GM06990 (cell line): ENCODE measurements at regions not wholly inside any gene's neighbourhood (a gene's known extent, or its start where the extent isn't known, plus 50 kb on each side); places are given as distances from the start of the nearest gene placed in this dataset.

ENCODE experiments used
- DNase-seq: peaks from one replicate; pipeline ENCODE4 v3.0.0-alpha.2; 2011; ENCODE audit not compliant: insufficient read length; ENCODE audit errors: extremely low read depth
- H3K27me3 ChIP-seq: replicated peaks from 2 replicates; pipeline ENCODE4 v1.6.0; 2011; ENCODE audit warnings: low read length; ENCODE audit not compliant: control insufficient read depth, insufficient read depth
- H3K36me3 ChIP-seq: 2 replicates; pipeline ENCODE4 v1.5.1; 2011; ENCODE audit warnings: low read length; ENCODE audit not compliant: control insufficient read depth, insufficient read depth
- H3K4me3 ChIP-seq: replicated peaks from 2 replicates; pipeline ENCODE4 v1.5.1; 2011; ENCODE audit warnings: low read depth, mild to moderate bottlenecking, control low read depth, low read length
- TF ChIP-seq, protein P1 (sequence below): IDR thresholded peaks from 2 replicates; pipeline ENCODE4 v1.5.1; 2011; ENCODE audit warnings: low read length, control low read depth, mild to moderate bottlenecking, inconsistent platforms; ENCODE audit not compliant: insufficient read depth, poor library complexity, severe bottlenecking

DNA sequence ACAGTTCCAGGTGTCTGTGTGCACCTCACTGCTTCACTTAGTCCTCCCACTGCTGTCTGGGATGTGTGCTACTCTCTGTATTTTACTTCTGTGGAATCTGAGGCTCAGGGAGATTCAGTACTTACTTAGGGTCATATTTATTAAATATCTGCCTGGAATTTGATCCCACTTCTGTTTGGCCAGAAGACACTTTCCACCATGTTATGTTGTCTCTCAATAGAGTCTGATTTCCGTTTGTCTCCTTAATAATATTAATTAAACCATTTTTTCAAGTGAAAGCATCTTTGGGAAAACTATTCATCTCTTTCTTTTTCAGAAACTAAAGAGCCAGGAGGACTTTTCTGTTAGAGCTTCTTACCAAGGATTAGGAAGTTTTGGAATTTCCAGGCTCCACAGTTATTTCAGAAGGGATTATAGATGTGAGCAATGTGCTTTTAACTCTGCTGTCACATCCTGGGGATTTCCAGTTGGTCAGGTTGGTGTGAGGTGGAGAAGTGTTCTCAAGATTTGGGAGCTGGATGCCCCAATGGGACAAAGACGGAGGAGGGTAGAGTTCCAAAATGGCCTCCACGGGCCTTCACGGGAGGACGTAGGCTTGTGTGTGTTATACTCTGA, 156.8 kb upstream of the RALGAPA2 start:
- no peak for DNase-seq
- TF ChIP-seq, protein P1, sequence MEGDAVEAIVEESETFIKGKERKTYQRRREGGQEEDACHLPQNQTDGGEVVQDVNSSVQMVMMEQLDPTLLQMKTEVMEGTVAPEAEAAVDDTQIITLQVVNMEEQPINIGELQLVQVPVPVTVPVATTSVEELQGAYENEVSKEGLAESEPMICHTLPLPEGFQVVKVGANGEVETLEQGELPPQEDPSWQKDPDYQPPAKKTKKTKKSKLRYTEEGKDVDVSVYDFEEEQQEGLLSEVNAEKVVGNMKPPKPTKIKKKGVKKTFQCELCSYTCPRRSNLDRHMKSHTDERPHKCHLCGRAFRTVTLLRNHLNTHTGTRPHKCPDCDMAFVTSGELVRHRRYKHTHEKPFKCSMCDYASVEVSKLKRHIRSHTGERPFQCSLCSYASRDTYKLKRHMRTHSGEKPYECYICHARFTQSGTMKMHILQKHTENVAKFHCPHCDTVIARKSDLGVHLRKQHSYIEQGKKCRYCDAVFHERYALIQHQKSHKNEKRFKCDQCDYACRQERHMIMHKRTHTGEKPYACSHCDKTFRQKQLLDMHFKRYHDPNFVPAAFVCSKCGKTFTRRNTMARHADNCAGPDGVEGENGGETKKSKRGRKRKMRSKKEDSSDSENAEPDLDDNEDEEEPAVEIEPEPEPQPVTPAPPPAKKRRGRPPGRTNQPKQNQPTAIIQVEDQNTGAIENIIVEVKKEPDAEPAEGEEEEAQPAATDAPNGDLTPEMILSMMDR = no peak
- H3K4me3 ChIP-seq = no peak overlapping the region
- no peaks in the 10 kb centered on the region for H3K36me3 ChIP-seq
- no peaks in the 10 kb centered on the region; the same call in 1 of the 2 replicates for H3K27me3 ChIP-seq

DNA sequence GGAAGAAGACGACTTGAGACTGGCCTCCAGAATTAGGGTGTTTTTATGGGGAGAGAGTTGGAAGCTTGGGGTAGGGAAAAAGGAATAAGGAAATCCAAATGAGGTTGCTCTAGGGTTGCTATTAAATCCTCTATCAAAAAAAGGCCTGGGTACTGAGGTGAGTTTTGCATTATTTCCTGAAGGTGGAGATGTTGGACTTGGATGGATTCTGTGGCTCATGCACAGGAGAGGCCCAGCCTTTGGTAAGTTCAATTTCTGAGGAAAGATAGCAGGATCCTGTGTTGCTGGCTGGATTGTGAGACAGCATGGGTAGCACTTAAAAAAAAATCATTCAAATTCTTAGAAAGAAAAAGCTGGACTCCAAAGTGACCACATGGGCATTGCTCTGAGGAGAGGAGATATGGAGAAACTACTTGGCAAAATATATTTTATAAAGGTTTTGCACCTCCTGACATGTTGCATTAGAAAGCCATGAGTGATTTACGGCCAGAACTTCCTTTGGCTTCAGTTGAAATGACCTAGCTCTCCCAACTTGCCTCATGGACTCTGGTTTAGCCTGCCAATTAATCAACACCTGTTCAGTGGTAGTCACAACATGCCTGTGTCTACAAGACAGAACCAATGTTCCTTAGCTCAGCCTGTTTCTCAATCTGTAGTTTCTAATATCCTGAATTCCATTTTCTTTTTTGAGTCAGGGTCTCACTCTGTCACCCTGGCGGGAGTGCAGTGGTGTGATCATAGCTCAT, 152.1 kb upstream of the RALGAPA2 start:
- DNase-seq = no peak
- TF ChIP-seq, protein P1 = no peak
- no peaks in the 10 kb centered on the region for H3K36me3 ChIP-seq

DNA sequence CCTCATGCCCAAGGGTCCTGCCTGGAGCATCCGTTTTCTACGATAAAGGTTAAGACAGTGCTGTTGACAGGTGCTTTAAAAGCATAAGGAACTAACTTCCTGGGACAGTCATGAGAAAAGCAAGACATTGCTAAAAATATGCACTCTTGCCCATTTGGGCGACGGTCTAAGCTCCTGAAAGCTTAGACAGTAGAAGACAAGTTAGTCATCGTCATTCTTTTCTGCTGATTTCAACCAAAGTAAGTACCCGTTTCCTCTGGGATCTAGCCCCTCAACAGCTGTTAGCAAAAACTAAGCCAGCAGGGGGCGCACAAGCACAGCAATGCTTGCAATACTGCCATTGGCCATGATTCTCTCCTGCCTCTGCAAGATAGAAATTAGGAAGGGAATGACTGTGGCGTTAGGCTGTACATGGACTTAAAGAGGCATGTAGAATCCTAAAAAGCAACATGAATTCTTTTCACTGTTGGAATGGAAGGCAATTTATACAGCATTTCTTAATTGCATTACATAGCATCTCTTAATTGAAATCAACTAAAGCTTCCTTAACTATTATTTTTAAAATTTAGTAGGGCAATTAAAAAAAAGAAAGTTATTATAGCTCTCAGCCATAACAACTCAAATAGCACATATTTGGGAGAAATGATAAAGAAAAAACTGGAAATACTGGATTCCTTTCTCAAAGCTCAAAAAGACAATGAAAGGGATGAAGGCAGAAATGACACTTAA, 147.8 kb upstream of the RALGAPA2 start:
- TF ChIP-seq, protein P1 = peak; percentile 88
- Histone ChIP-seq H3K36me3 (no peaks in the 10 kb centered on the region), H3K4me3 (no peak overlapping the region), H3K27me3 (no peaks in the 10 kb centered on the region)
- peak; percentile 15 for DNase-seq

More for the DNA sequence above, 152.1 kb upstream of the RALGAPA2 start:
- H3K27me3 ChIP-seq = no peaks in the 10 kb centered on the region; the same call in 1 of the 2 replicates
- no peak overlapping the region for H3K4me3 ChIP-seq

DNA sequence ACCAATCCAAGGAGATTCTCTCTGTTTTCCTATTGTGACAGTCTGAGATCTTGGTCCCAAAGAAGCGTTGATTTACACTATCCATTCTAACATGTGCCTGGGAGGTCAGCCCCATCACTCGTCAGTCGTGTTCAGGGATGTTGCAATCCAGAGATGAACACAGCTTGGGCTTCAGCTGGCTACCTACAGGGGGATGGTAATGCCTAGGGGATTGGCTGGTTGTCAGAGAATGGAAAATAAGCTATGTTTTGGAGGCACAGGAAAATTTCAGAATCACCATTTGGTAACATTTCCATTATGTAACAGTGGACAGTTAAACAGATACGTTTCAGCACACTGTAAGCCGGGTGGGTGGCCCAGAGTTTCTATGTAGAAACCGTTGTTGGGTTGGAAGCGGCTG, 147.1 kb upstream of the RALGAPA2 start:
- TF ChIP-seq, protein P1 = no peak
- H3K27me3 ChIP-seq = no peaks in the 10 kb centered on the region
- no peak for DNase-seq
- no peaks in the 10 kb centered on the region for H3K36me3 ChIP-seq
- no peak overlapping the region for H3K4me3 ChIP-seq

DNA sequence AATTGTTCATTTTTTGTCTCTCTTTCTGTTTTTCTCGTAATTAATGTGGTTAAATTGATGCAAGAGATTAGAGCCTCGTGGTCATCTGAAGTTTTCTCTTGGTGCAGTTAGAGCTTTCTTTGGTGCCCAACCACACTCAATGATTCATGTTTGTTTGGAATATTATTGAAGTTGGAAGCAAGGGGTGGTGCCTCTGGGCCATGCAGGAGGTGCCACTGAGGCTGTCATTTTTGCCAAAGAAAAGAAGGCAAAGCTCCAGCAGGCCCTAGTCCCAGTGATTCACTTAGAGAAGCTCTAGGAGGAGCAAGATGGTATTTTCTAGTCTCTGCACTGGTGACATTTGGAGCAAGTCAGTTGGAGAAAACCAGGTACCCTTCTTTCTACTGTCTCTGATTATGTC, 144.5 kb upstream of the RALGAPA2 start:
- no peak for DNase-seq
- Histone ChIP-seq H3K27me3 (no peaks in the 10 kb centered on the region), H3K4me3 (no peak overlapping the region), H3K36me3 (no peaks in the 10 kb centered on the region)
- TF ChIP-seq, protein P1 = no peak
